Activated CD4-positive, alpha-beta T cell treated with anti-CD3 and anti-CD28 coated beads, Interleukin-2, amount 50 U/mL, for 48 hours (primary cell): ENCODE measurements at regions not wholly inside any gene's neighbourhood (a gene's known extent, or its start where the extent isn't known, plus 50 kb on each side); places are given as distances from the start of the nearest gene placed in this dataset.

Experiments
- DNase-seq, 2 experiments: peaks; one replicate each; pipeline ENCODE4 v3.0.0-alpha.2; 2020

- no peak for DNase-seq
These were observed 225.5 kb upstream of the ADAMTS5 start for GRCh38 chr21:27192281-27192949.

GRCh38 chr21:27190601-27191000 is 223.7 kb upstream of the ADAMTS5 start:
- DNase-seq, result no peak

- no peak for DNase-seq
These were observed 223.0 kb upstream of the ADAMTS5 start for GRCh38 chr21:27189870-27190269.

GRCh38 chr21:27173053-27173452 is 206.2 kb upstream of the ADAMTS5 start:
- DNase-seq, result no peak

- no peak for DNase-seq
These were observed 204.8 kb upstream of the ADAMTS5 start for GRCh38 chr21:27171707-27172106.

GRCh38 chr21:27168084-27168483 is 201.2 kb upstream of the ADAMTS5 start:
- no peak for DNase-seq

- DNase-seq, result no peak
These were observed 197.6 kb upstream of the ADAMTS5 start for GRCh38 chr21:27164208-27165177.

- no peak for DNase-seq
These were observed 192.1 kb upstream of the ADAMTS5 start for GRCh38 chr21:27158967-27159366.

GRCh38 chr21:27157097-27157496 is 190.2 kb upstream of the ADAMTS5 start:
- no peak for DNase-seq

GRCh38 chr21:27156666-27157065 is 189.8 kb upstream of the ADAMTS5 start:
- DNase-seq, result no peak

- DNase-seq, result no peak
These were observed 188.2 kb upstream of the ADAMTS5 start for GRCh38 chr21:27155130-27155500.

GRCh38 chr21:27154451-27155129 is 187.7 kb upstream of the ADAMTS5 start:
- DNase-seq, result no peak

GRCh38 chr21:27152996-27153395 is 186.1 kb upstream of the ADAMTS5 start:
- DNase-seq, result no peak

GRCh38 chr21:27149034-27149433 is 182.1 kb upstream of the ADAMTS5 start:
- DNase-seq, result no peak

- DNase-seq, result no peak
These were observed 179.4 kb upstream of the ADAMTS5 start for GRCh38 chr21:27146268-27146667.

- no peak for DNase-seq
These were observed 178.4 kb upstream of the ADAMTS5 start for GRCh38 chr21:27145134-27145798.

- no peak for DNase-seq
These were observed 176.6 kb upstream of the ADAMTS5 start for GRCh38 chr21:27143476-27143875.

GRCh38 chr21:27139526-27139925 is 172.6 kb upstream of the ADAMTS5 start:
- no peak for DNase-seq

- DNase-seq, result no peak
These were observed 167.6 kb upstream of the ADAMTS5 start for GRCh38 chr21:27134516-27134915.

GRCh38 chr21:27132266-27132665 is 165.4 kb upstream of the ADAMTS5 start:
- no peak for DNase-seq

GRCh38 chr21:27130154-27130553 is 163.3 kb upstream of the ADAMTS5 start:
- no peak for DNase-seq

GRCh38 chr21:27129694-27130093 is 162.8 kb upstream of the ADAMTS5 start:
- DNase-seq, result no peak

GRCh38 chr21:27129215-27129614 is 162.3 kb upstream of the ADAMTS5 start:
- no peak for DNase-seq
